HEK293 (cell line): ENCODE measurements at regions not wholly inside any gene's neighbourhood (a gene's known extent, or its start where the extent isn't known, plus 50 kb on each side); places are given as distances from the start of the nearest gene placed in this dataset.
A peak's percentile ranks its signal among the peaks of the same experiment; 100 is the strongest.

ENCODE experiments used
- CTCF ChIA-PET: fragments of 350-600 bp; formaldehyde crosslinking; extraction: SDS; loops from one replicate; lab custom pipeline; 2021; ENCODE audit warnings: antibody characterized with exemption; lab: Yijun Ruan, JAX
- POLR2A ChIA-PET: fragments of 300-600 bp; formaldehyde crosslinking; extraction: SDS; loops from one replicate; lab custom pipeline; 2020; ENCODE audit warnings: antibody characterized with exemption, inconsistent platforms; lab: Yijun Ruan, JAX
- H3K27ac ChIP-seq: fragments of 200-500 bp; sonication (Bioruptor generic); 2 replicates; pipeline ENCODE4 v1.5.1; 2014; ENCODE audit warnings: low read depth, low read length, control low read depth, inconsistent platforms; ENCODE audit errors: extremely low read depth
- H3K36me3 ChIP-seq, 2 experiments: fragments of 200-500 bp in 1 of 2; sonication (Bioruptor generic) in 1 of 2; 1 replicate in 1 of 2; 2 replicates in 1 of 2; pipeline ENCODE4 v1.5.1; 2014 to 2017; ENCODE audit warnings: inconsistent platforms in 2 of 2, low read length in 2 of 2; ENCODE audit not compliant: control insufficient read depth in 2 of 2, insufficient read depth in 1 of 2
- H3K4me1 ChIP-seq: fragments of 200-500 bp; sonication (Bioruptor generic); 2 replicates; pipeline ENCODE4 v1.5.1; 2014; ENCODE audit warnings: mild to moderate bottlenecking, low read length, inconsistent platforms; ENCODE audit not compliant: control insufficient read depth, insufficient read depth
- H3K4me3 ChIP-seq: 2 replicates; pipeline ENCODE4 v1.5.1; 2011; ENCODE audit warnings: low read depth, mild to moderate bottlenecking, control low read depth, low read length, moderate library complexity
- H3K9me3 ChIP-seq: fragments of 200-500 bp; sonication (Bioruptor generic); 2 replicates; pipeline ENCODE4 v1.5.1; 2014; ENCODE audit warnings: low read depth, low read length, inconsistent platforms; ENCODE audit not compliant: control insufficient read depth, insufficient read depth
- BCL11B ChIP-seq: fragments of 450-650 bp; formaldehyde crosslinking; IDR thresholded peaks from 2 replicates; pipeline ENCODE4 v1.5.1; 2016; ENCODE audit warnings: low read depth, missing biosample characterization, missing genetic modification characterization
- KLF8 ChIP-seq: fragments of 450-650 bp; formaldehyde crosslinking; IDR thresholded peaks from 2 replicates; pipeline ENCODE4 v1.5.1; 2016; ENCODE audit warnings: missing biosample characterization, missing genetic modification characterization
- MEIS1 ChIP-seq: sonication (generic); formaldehyde crosslinking; IDR thresholded peaks from 2 replicates; pipeline ENCODE4 v1.8.1; 2022; ENCODE audit warnings: missing genetic modification reagents, mild to moderate bottlenecking, borderline replicate concordance
- OSR2 ChIP-seq: fragments of 450-650 bp; formaldehyde crosslinking; IDR thresholded peaks from 2 replicates; pipeline ENCODE4 v1.5.1; 2016; ENCODE audit warnings: missing biosample characterization, missing genetic modification characterization
- PRDM2 ChIP-seq: fragments of 450-650 bp; formaldehyde crosslinking; IDR thresholded peaks from 2 replicates; pipeline ENCODE4 v1.5.1; 2016; ENCODE audit warnings: missing biosample characterization, missing genetic modification characterization, borderline replicate concordance
- PRDM4 ChIP-seq: fragments of 450-650 bp; formaldehyde crosslinking; IDR thresholded peaks from 2 replicates; pipeline ENCODE4 v1.5.1; 2017; ENCODE audit warnings: missing biosample characterization, missing genetic modification characterization
- SETDB1 ChIP-seq: IDR thresholded peaks from one replicate; pipeline ENCODE4 v1.6.1; 2017; ENCODE audit warnings: mild to moderate bottlenecking, low read length, moderate library complexity, mixed read lengths; ENCODE audit not compliant: insufficient read length
- ZBTB17 ChIP-seq: fragments of 450-650 bp; formaldehyde crosslinking; IDR thresholded peaks from 2 replicates; pipeline ENCODE4 v1.5.1; 2016; ENCODE audit warnings: missing biosample characterization, missing genetic modification characterization
- ZBTB26 ChIP-seq: fragments of 450-650 bp; formaldehyde crosslinking; optimal IDR thresholded peaks from 2 replicates; pipeline ENCODE3; 2016; ENCODE audit warnings: missing biosample characterization, mild to moderate bottlenecking, missing genetic modification characterization
- ZBTB7A ChIP-seq: fragments of 450-650 bp; formaldehyde crosslinking; IDR thresholded peaks from 2 replicates; pipeline ENCODE4 v1.5.1; 2016; ENCODE audit warnings: low read depth, missing biosample characterization, missing genetic modification characterization
- ZFP69B ChIP-seq: fragments of 450-650 bp; formaldehyde crosslinking; IDR thresholded peaks from 2 replicates; pipeline ENCODE4 v1.5.1; 2016; ENCODE audit warnings: missing biosample characterization, missing genetic modification characterization
- ZNF112 ChIP-seq: fragments of 450-650 bp; formaldehyde crosslinking; IDR thresholded peaks from 2 replicates; pipeline ENCODE4 v1.5.0; 2017; ENCODE audit warnings: missing biosample characterization, missing genetic modification characterization
- ZNF366 ChIP-seq: fragments of 450-650 bp; formaldehyde crosslinking; conservative IDR thresholded peaks from 2 replicates; pipeline ENCODE4 v1.5.1; 2016; ENCODE audit warnings: missing biosample characterization, missing genetic modification characterization
- ZNF423 ChIP-seq: fragments of 450-650 bp; formaldehyde crosslinking; IDR thresholded peaks from 2 replicates; pipeline ENCODE4 v1.5.1; 2016; ENCODE audit warnings: missing biosample characterization, missing genetic modification characterization
- ZNF514 ChIP-seq: fragments of 450-650 bp; formaldehyde crosslinking; IDR thresholded peaks from 2 replicates; pipeline ENCODE4 v1.5.1; 2016; ENCODE audit warnings: missing biosample characterization, missing genetic modification characterization
- ZNF660 ChIP-seq: fragments of 450-650 bp; IDR thresholded peaks from 2 replicates; pipeline ENCODE4 v1.5.1; 2018; ENCODE audit warnings: missing biosample characterization, mild to moderate bottlenecking, missing genetic modification characterization
- ZNF670 ChIP-seq: fragments of 450-650 bp; formaldehyde crosslinking; IDR thresholded peaks from 2 replicates; pipeline ENCODE4 v1.5.1; 2016; ENCODE audit warnings: missing biosample characterization, missing genetic modification characterization, low read depth
- ZNF777 ChIP-seq: fragments of 450-650 bp; formaldehyde crosslinking; IDR thresholded peaks from 2 replicates; pipeline ENCODE4 v1.5.1; 2017; ENCODE audit warnings: missing biosample characterization, missing genetic modification characterization, borderline replicate concordance
- TF ChIP-seq, protein P1 (sequence below): fragments of 450-650 bp; formaldehyde crosslinking; IDR thresholded peaks from 2 replicates; pipeline ENCODE4; 2016; ENCODE audit warnings: missing biosample characterization, missing genetic modification characterization

DNA sequence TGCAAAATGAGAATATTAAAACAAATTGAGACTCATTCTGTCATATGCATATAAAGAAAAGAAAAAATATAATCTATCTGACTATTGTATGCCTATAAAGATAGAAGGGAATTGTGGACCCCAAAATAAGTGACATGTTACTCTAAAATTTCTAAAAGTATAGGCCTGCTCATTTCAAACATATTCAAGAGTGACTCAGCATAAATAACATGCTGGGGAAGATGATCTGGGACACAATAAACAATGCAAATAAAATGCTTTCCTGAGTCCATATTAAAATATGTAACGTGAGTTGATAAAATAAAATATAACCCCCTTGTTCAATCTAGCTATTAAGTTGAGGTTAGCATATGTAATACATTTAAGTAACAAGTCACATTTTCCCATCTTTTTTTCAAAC is 882.0 kb upstream of the EDIL3 start:
- no peaks in the 10 kb centered on the region for H3K9me3 ChIP-seq
- no peak overlapping the region for H3K4me3 ChIP-seq
- ChIA-PET POLR2A (no interaction called here), CTCF (interaction anchor here (0.6 kb wide), 1 partner anchor 60 kb away, joined by 3 read pairs; no protein-coding TSS in a partner anchor)
- H3K4me1 ChIP-seq = no peaks in the 10 kb centered on the region
- TF ChIP-seq MEIS1 = no peak
- no peaks in the 10 kb centered on the region for H3K36me3 ChIP-seq
- no peak overlapping the region for H3K27ac ChIP-seq

- H3K4me1 ChIP-seq = no peaks in the 10 kb centered on the region
- no peaks in the 10 kb centered on the region for H3K36me3 ChIP-seq
- H3K27ac ChIP-seq = no peak overlapping the region
- no peak overlapping the region for H3K4me3 ChIP-seq
- ChIA-PET CTCF (interaction anchor here (0.8 kb wide), 1 partner anchor 698 kb away, joined by 6 read pairs; no protein-coding TSS in a partner anchor), POLR2A (no interaction called here)
- H3K9me3 ChIP-seq = no peaks in the 10 kb centered on the region
- TF ChIP-seq PRDM4 = no peak
- TF ChIP-seq ZNF423 (tag by site-specific recombination) = no peak
- TF ChIP-seq ZNF670 (tag by site-specific recombination) = no peak
- TF ChIP-seq, protein P1, sequence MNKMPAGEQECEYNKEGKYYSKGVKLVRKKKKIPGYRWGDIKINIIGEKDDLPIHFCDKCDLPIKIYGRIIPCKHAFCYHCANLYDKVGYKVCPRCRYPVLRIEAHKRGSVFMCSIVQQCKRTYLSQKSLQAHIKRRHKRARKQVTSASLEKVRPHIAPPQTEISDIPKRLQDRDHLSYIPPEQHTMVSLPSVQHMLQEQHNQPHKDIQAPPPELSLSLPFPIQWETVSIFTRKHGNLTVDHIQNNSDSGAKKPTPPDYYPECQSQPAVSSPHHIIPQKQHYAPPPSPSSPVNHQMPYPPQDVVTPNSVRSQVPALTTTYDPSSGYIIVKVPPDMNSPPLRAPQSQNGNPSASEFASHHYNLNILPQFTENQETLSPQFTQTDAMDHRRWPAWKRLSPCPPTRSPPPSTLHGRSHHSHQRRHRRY (tag by site-specific recombination) = no peak
Measured at GRCh38 chr5:85268194-85268593, 883.5 kb upstream of the EDIL3 start.

- Histone ChIP-seq H3K36me3 (no peaks in the 10 kb centered on the region), H3K4me3 (no peak overlapping the region), H3K27ac (no peak overlapping the region), H3K4me1 (no peaks in the 10 kb centered on the region), H3K9me3 (no peaks in the 10 kb centered on the region)
- CTCF ChIA-PET = no interaction called here
- no peak for TF ChIP-seq OSR2 (tag by site-specific recombination)
- TF ChIP-seq ZBTB17 (tag by site-specific recombination) = no peak
- TF ChIP-seq SETDB1 = no peak
- TF ChIP-seq ZNF514 (tag by site-specific recombination) = no peak
- TF ChIP-seq BCL11B (tag by site-specific recombination) = no peak
- TF ChIP-seq ZNF660 (tag by site-specific recombination) = no peak
- TF ChIP-seq KLF8 (tag by site-specific recombination) = no peak
- POLR2A ChIA-PET = no interaction called here
Measured at GRCh38 chr5:85278193-85278592, 893.5 kb upstream of the EDIL3 start.

DNA sequence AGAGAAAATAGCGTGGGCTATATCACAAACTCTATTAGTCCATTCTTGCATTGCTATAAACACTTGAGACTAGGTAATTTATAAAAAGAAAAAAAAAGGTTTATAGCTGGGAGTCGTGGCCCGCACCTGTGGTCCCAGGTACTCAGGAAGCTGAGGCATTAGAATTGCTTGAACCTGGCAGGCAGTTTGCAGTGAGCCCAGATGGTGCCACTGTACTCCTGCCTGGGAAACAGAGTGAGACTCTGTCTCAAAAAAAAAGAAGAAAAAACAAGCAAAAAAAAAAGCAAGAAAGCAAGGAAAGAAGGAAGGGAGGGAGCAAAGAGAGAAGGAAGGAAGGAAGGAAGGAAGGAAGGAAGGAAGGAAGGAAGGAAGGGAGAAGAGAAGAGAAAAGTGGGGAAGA is 904.2 kb upstream of the EDIL3 start:
- H3K36me3 ChIP-seq = no peaks in the 10 kb centered on the region
- CTCF ChIA-PET = no interaction called here
- no peak overlapping the region for H3K27ac ChIP-seq
- no peak overlapping the region for H3K4me3 ChIP-seq
- H3K9me3 ChIP-seq = no peaks in the 10 kb centered on the region
- no peak for TF ChIP-seq ZBTB7A (tag by site-specific recombination)
- TF ChIP-seq ZNF366 (tag by site-specific recombination) = 0 out of 2 replicates have a peak, but pooled peaks have one; percentile 26
- TF ChIP-seq ZFP69B (tag by site-specific recombination) = no peak
- no peak for TF ChIP-seq ZNF777 (tag by site-specific recombination)
- TF ChIP-seq PRDM2 (tag by site-specific recombination) = no peak
- no peak for TF ChIP-seq ZBTB26 (tag by site-specific recombination)
- TF ChIP-seq ZBTB17 (tag by site-specific recombination) = no peak
- TF ChIP-seq ZNF112 (tag by site-specific recombination) = no peak
- TF ChIP-seq, all 188 proteins: peak for 1
- POLR2A ChIA-PET = no interaction called here
- no peaks in the 10 kb centered on the region for H3K4me1 ChIP-seq
